Neural cell (in vitro differentiated cells): ENCODE measurements at regions not wholly inside any gene's neighbourhood (a gene's known extent, or its start where the extent isn't known, plus 50 kb on each side); places are given as distances from the start of the nearest gene placed in this dataset.

Experiments
- EP300 ChIP-seq: fragments of 450-650 bp; conservative IDR thresholded peaks from 2 replicates; pipeline ENCODE4 v1.6.1; 2014; ENCODE audit warnings: antibody characterized with exemption, mild to moderate bottlenecking, moderate library complexity; ENCODE audit not compliant: poor library complexity, severe bottlenecking
- EZH2 ChIP-seq: fragments of 200-600, 300-800 bp; shearing (Covaris generic), sonication (generic); IDR thresholded peaks from 2 replicates; pipeline ENCODE4 v1.6.1; 2014; ENCODE audit warnings: antibody characterized with exemption, low read length, borderline replicate concordance, mild to moderate bottlenecking; ENCODE audit not compliant: insufficient read depth, poor library complexity, severe bottlenecking
- POLR2AphosphoS5 ChIP-seq: IDR thresholded peaks from 2 replicates; pipeline ENCODE4 v1.6.1; 2012
- RAD21 ChIP-seq: fragments of 450-650 bp; conservative IDR thresholded peaks from 2 replicates; pipeline ENCODE4 v1.6.1; 2014; ENCODE audit warnings: antibody characterized with exemption, mild to moderate bottlenecking, moderate library complexity
- SMC3 ChIP-seq: fragments of 450-650 bp; conservative IDR thresholded peaks from 2 replicates; pipeline ENCODE4 v1.6.1; 2014; ENCODE audit warnings: antibody characterized with exemption, mild to moderate bottlenecking, moderate library complexity; ENCODE audit not compliant: poor library complexity
- TF ChIP-seq, protein P1 (sequence below): fragments of 450-650 bp; IDR thresholded peaks from 2 replicates; pipeline ENCODE4 v1.5.1; 2014; ENCODE audit warnings: antibody characterized with exemption, mild to moderate bottlenecking, moderate library complexity; ENCODE audit not compliant: poor library complexity, severe bottlenecking

DNA sequence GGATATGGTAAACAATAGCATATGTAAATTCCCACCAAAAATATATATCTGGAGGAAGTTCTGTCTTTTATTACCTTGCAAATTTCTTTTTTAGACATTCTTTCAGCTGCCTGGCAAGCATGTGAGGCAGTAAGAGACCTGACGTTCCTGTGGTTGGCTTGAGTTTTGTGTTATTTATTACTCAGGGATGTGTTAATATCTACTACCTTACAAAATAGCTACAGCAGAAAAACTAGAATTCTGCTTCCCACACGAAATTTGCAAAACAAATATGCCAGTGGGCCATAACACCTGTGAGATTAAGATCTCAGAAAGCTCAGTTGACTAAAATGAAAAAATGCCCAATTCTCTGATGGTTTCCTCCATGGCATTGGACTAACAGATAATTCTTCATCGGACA, 274.2 kb downstream of the TMEM167A start:
- TF ChIP-seq EP300 (no peak), RAD21 (no peak), SMC3 (no peak), POLR2AphosphoS5 (no peak), EZH2 (no peak)
- TF ChIP-seq, protein P1, sequence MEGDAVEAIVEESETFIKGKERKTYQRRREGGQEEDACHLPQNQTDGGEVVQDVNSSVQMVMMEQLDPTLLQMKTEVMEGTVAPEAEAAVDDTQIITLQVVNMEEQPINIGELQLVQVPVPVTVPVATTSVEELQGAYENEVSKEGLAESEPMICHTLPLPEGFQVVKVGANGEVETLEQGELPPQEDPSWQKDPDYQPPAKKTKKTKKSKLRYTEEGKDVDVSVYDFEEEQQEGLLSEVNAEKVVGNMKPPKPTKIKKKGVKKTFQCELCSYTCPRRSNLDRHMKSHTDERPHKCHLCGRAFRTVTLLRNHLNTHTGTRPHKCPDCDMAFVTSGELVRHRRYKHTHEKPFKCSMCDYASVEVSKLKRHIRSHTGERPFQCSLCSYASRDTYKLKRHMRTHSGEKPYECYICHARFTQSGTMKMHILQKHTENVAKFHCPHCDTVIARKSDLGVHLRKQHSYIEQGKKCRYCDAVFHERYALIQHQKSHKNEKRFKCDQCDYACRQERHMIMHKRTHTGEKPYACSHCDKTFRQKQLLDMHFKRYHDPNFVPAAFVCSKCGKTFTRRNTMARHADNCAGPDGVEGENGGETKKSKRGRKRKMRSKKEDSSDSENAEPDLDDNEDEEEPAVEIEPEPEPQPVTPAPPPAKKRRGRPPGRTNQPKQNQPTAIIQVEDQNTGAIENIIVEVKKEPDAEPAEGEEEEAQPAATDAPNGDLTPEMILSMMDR = no peak
